Progenitor cell of endocrine pancreas (in vitro differentiated cells): ENCODE measurements at regions not wholly inside any gene's neighbourhood (a gene's known extent, or its start where the extent isn't known, plus 50 kb on each side); places are given as distances from the start of the nearest gene placed in this dataset.

Experiments used
- DNase-seq: peaks from one replicate; pipeline ENCODE4 v3.0.0; 2021; ENCODE audit warnings: low spot score; ENCODE audit not compliant: unreplicated experiment
- H3K27ac Mint-ChIP-seq: 2 replicates; pipeline ENCODE4 v1.8.0; 2021; ENCODE audit warnings: mild to moderate bottlenecking, moderate library complexity, mixed read lengths
- H3K27me3 Mint-ChIP-seq: 2 replicates; pipeline ENCODE4 v1.8.0; 2021; ENCODE audit warnings: mixed read lengths
- H3K36me3 Mint-ChIP-seq: 2 replicates; pipeline ENCODE4 v1.8.0; 2022; ENCODE audit warnings: mixed read lengths; ENCODE audit not compliant: insufficient read depth
- H3K4me1 Mint-ChIP-seq: 2 replicates; pipeline ENCODE4 v1.8.0; 2021; ENCODE audit warnings: low read depth, mixed read lengths
- H3K4me3 Mint-ChIP-seq: 2 replicates; pipeline ENCODE4 v1.8.0; 2021; ENCODE audit warnings: low read depth, mild to moderate bottlenecking, moderate library complexity, mixed read lengths
- H3K9me3 Mint-ChIP-seq: 2 replicates; pipeline ENCODE4 v1.8.0; 2021; ENCODE audit warnings: low read depth, mixed read lengths
- TF ChIP-seq, protein P1 (sequence below): fragments of 200-600 bp; sonication (generic); IDR thresholded peaks from one replicate; pipeline ENCODE4 v1.5.0; 2021; ENCODE audit warnings: antibody characterized with exemption, mild to moderate bottlenecking; ENCODE audit not compliant: unreplicated experiment

DNA sequence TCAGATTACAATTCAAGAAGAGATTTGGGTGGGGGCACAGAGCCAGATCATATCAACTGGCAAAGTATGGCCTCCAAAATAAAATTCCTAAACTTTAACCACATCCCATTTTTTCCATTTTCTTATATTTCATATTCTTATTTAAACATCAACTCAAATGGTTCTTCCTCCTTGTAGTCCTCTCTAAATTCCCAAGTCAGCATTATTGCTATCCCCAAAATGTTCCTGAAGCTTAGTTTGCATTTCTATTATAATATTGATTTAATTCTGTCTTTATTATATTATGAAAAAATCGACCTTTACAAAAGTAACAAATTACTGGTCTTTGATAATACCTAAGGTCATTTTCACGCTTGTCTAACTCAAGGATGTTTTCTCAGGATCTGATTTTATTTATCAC, 67.5 kb downstream of the NPY1R start:
- H3K36me3 Mint-ChIP-seq = no peaks in the 10 kb centered on the region
- no peak overlapping the region for H3K4me3 Mint-ChIP-seq
- no peak overlapping the region for H3K27ac Mint-ChIP-seq
- TF ChIP-seq, protein P1, sequence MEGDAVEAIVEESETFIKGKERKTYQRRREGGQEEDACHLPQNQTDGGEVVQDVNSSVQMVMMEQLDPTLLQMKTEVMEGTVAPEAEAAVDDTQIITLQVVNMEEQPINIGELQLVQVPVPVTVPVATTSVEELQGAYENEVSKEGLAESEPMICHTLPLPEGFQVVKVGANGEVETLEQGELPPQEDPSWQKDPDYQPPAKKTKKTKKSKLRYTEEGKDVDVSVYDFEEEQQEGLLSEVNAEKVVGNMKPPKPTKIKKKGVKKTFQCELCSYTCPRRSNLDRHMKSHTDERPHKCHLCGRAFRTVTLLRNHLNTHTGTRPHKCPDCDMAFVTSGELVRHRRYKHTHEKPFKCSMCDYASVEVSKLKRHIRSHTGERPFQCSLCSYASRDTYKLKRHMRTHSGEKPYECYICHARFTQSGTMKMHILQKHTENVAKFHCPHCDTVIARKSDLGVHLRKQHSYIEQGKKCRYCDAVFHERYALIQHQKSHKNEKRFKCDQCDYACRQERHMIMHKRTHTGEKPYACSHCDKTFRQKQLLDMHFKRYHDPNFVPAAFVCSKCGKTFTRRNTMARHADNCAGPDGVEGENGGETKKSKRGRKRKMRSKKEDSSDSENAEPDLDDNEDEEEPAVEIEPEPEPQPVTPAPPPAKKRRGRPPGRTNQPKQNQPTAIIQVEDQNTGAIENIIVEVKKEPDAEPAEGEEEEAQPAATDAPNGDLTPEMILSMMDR = no peak
- peaks cover 26% of the 10 kb centered on the region for H3K4me1 Mint-ChIP-seq
- no peaks in the 10 kb centered on the region for H3K27me3 Mint-ChIP-seq
- DNase-seq = no peak
- H3K9me3 Mint-ChIP-seq = no peaks in the 10 kb centered on the region

DNA sequence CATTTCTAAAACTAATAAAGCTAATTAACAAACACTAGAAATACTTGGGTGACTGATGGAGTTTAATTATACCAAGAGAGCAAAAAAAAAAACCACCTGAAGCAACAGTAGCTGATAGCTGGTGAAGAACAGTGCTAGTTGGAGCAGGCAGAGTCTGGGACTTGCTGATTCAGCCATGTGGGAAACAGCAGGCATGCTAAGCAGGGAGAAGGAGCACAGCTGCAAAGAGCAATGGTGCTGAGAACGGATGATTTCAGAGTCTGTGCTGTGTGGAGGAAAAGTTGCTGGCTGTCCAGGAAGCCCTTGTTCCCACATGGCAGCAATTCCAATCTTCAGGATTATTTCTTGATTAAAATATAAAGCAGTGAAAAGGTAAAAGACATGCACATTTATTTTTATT, 68.8 kb downstream of the NPY1R start:
- no peaks in the 10 kb centered on the region for H3K9me3 Mint-ChIP-seq
- no peaks in the 10 kb centered on the region for H3K36me3 Mint-ChIP-seq
- no peaks in the 10 kb centered on the region for H3K27me3 Mint-ChIP-seq
- H3K4me3 Mint-ChIP-seq = no peak overlapping the region
- H3K27ac Mint-ChIP-seq = peak overlapping the region; percentile 82
- H3K4me1 Mint-ChIP-seq = peaks cover 14% of the 10 kb centered on the region
- no peak for DNase-seq
- TF ChIP-seq, protein P1 = no peak

DNA sequence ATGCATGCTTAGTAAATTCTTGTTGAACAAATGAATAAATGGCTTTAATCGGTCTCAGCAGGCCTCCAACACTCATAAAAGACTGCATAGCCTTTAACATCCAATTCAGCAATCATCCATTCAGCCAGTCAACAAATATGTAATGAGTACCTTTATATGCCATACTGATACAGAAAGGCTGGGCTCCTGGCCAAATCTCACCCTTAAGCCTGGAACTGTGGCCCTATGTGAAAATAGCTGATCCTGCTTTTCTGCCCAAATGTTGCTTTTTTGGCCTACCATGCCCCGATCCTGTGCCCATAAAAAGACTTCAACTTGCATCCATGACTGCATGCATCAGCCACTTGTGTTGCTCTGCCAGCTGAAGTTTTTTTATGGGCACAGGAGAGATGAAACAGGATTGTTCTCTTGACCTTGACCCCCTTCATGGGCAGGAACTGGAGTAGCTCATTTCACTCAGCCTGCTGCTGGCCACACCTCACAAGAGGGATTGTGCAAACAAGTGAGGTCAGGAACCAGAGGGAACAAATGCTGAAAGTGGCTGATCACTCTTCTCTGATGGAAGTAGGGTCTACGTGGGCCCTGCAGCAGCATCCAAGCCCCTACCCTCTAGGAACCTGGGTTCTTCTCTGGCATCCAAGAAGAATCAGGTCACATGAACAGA, 75.6 kb downstream of the NPY1R start:
- TF ChIP-seq, protein P1 = no peak

DNA sequence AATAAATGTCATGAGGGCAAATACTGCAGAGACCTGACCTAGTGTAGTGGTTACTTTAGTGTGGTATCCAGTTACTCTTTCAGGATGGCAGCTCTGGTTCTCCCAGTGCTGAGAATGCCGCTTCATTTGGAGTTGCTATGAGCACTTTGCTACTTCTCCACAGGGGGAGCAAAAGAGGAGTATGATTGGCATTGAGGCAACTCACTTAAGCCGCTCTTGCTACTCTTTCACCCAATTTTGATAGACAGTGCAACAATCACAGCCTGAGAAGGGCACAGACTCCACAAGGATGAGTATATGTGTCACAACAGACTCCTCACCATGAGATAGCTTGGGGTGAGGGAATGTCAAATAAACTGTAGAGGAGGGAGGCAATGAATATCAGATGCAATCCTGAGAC, 81.2 kb downstream of the NPY1R start:
- Mint-ChIP-seq H3K4me3 (no peak overlapping the region), H3K9me3 (peaks cover 6% of the 10 kb centered on the region), H3K36me3 (no peaks in the 10 kb centered on the region), H3K27me3 (no peaks in the 10 kb centered on the region), H3K27ac (no peak overlapping the region), H3K4me1 (no peaks in the 10 kb centered on the region)
- no peak for DNase-seq
- TF ChIP-seq, protein P1 = peak; percentile 36

More for the DNA sequence above, 75.6 kb downstream of the NPY1R start:
- Mint-ChIP-seq H3K27me3 (no peaks in the 10 kb centered on the region), H3K4me3 (no peak overlapping the region), H3K36me3 (no peaks in the 10 kb centered on the region), H3K27ac (no peak overlapping the region), H3K9me3 (no peaks in the 10 kb centered on the region), H3K4me1 (no peaks in the 10 kb centered on the region)
- no peak for DNase-seq

DNA sequence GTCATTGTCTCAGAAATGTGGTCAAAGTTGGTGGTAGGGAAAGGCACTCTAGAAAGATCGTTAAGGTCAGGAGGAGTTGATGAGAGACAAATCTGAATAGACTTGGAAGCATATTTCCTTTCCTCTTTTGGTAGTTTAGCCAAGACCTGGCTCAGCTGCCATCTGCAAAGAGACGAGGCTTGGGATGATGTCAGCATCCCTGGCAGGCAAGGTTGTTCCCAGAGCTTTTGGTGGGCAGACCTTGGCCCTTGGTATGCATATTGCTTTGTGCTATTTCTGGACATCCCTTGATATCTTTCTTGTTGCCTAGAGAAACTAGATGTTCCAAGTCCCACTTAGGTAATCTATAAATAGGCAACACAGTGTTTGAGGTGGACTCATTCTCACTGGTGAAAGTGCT, 82.4 kb upstream of the NAF1 start:
- H3K27ac Mint-ChIP-seq = no peak overlapping the region
- TF ChIP-seq, protein P1 = no peak
- H3K9me3 Mint-ChIP-seq = peaks cover 6% of the 10 kb centered on the region
- no peak for DNase-seq
- H3K4me3 Mint-ChIP-seq = no peak overlapping the region
- H3K27me3 Mint-ChIP-seq = no peaks in the 10 kb centered on the region
- H3K4me1 Mint-ChIP-seq = no peaks in the 10 kb centered on the region
- H3K36me3 Mint-ChIP-seq = no peaks in the 10 kb centered on the region
